Glomerular visceral epithelial cell (primary cell): ENCODE measurements at regions not wholly inside any gene's neighbourhood (a gene's known extent, or its start where the extent isn't known, plus 50 kb on each side); places are given as distances from the start of the nearest gene placed in this dataset.
"Not testable (repeated sequence)": the region's sequence is repeated elsewhere in the genome, so short reads cannot be mapped to it uniquely, and the experiment has no call there.

Source experiments
- DNase-seq: peaks from one replicate; pipeline ENCODE4 v3.0.0-alpha.2; 2016; ENCODE audit errors: extremely low spot score

- DNase-seq, result no peak
Measured at GRCh38 chr4:37771771-37772170, 54.7 kb upstream of the PGM2 start.

GRCh38 chr4:37770016-37770415, 56.5 kb upstream of the PGM2 start:
- DNase-seq, result peak; percentile 36

GRCh38 chr4:37769391-37769989, 57.0 kb upstream of the PGM2 start:
- DNase-seq, result no peak

DNA sequence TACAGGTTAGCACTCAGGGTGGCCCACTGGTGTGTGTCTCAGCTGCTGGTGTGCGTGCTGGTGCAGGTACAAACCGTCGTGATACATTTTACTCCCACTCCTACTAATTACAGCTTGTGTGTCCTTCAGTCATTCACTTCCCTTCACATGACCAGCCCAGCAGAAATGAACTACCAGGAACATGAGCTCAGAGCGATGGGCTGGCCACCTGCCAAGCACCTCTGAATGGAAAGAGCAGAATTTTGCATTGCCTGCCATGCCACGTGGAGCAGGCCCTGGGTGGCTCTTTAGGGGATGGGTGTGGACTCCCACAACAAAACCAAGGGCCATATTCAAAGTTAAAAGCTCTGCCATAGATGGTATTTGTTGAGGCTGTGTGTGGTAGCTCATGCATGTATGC, 58.9 kb upstream of the PGM2 start:
- peak; percentile 59 for DNase-seq

DNA sequence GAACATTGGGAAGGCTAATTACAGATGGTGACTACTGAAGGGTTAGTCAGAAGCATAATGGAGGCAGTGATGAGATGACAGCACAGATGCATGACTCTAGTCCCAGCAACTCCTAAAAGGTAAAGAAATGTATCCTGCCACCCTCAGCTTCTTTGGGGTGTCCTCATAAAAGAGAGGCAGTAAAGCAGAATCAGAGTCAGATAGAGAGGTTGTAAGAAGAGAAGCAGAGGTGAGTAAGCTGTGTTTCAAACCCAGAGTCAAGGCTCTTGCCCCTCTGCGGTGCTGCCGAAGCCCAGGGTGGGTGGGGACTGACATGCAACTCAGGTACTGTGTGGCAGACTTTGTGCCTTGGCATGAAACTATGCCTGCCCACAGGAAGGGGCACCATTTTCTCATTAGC, 59.5 kb upstream of the PGM2 start:
- DNase-seq, result no peak

DNA sequence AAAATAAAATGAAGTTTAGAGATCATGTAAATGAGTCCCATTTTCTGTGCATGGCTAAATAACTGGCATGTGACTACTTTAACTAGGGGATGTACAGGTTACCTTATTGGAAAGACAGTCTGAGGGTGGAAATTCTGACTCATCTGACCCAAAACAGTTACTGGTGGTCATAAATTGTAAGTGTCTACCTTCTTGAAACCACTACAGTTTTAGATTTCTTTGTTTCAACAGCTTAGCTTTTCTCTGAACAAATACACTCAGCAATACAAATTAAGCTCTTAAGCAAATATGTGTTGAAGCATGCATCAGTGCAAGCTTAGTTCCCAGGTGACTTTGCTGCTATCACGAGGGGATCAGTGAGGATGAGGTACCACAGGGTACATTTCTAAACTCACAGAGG, 60.7 kb upstream of the PGM2 start:
- DNase-seq, result no peak

DNA sequence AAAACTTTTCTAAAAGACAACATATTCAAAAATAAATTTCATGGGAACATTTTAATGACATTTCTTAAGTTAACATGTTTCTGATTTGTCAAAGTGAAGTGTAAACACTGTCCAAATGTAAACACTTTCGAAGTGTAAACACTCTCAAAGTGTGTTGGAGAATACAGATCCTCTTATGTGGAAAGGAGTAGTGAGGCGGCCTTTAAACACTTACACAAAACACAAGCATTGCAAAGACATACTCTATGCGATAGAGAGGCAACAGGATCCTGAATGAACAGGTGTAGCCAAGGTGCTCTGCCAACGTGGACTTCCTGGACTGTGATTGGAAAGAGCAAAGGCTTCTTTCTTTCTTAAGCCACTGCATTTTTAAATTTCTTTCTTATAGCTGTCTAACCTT, 62.7 kb upstream of the PGM2 start:
- no peak for DNase-seq

- DNase-seq, result no peak
Measured at GRCh38 chr4:37762991-37763368, 63.5 kb upstream of the PGM2 start.

DNA sequence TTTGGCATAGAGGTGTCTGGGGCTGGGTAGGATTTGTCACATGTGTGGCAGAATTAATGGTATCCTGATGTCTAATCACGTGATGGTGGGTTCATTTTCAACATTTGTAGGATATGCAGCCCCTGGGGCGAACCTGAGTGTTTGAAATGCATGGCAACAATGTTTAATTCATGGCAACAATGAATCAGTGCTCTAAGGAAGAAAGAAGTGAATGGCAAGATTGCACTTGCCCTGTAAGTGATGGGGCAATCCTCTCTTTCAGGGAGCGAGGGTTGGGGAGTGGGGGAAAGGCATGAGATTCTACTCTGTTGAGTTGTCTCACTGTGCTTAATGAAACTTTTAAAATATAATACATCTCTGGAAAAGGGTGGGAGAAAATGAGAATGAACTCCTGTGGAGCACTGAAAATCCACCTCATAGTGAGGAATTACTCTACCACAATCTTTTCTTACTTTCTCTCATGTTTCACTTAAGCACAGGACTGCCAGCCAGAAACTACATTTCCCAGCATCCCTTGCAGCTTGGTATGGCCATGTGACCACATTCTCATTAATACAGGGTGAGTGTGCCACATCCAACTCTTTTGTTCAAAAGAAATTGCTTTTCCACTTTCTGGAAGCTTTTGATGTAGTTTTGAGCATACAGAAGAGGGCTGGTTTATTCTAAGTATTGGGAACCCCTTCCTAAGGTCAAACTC, 64.0 kb upstream of the PGM2 start:
- DNase-seq, result no peak

GRCh38 chr4:37760840-37761239, 65.6 kb upstream of the PGM2 start:
- DNase-seq, result no peak

GRCh38 chr4:37759833-37760232, 66.7 kb upstream of the PGM2 start:
- no peak for DNase-seq

DNA sequence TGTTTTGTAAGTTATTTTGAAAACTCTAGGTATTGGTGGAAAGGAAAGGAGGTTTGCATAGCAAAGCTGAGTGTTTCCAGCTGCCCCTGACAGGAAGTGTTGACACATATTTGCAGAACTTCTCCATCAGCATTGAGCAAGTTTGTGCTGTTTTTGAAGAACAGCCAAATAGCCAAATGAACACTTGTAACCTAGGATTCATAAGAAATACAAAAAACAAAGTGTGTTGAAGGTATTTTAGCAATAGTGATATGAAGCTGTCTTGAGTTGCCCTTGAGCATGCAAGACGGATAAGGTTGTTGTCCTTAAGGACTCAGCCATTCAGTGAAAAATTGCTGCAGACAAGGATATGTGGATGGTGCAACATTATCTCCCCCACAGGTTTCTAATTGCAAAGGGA, 68.3 kb upstream of the PGM2 start:
- no peak for DNase-seq

DNA sequence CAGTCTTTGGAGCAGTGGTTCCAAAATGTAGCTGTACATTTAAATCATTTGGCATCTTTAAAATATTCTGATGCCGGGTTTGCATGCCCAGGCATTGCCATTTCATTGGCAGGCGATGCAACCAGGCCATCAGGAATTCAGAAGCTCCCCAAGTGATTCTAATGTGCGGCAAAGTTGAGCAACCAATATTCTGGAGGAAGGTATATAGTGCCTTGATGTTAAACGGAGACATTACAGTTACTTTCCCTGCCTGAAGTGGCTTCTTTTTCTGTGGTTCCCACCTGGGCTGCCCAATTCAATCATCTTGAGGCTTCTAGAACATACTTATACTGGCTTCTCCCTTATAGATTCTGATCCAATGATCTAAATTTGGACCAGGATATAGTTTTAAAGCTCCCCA, 68.7 kb upstream of the PGM2 start:
- DNase-seq, result no peak

DNA sequence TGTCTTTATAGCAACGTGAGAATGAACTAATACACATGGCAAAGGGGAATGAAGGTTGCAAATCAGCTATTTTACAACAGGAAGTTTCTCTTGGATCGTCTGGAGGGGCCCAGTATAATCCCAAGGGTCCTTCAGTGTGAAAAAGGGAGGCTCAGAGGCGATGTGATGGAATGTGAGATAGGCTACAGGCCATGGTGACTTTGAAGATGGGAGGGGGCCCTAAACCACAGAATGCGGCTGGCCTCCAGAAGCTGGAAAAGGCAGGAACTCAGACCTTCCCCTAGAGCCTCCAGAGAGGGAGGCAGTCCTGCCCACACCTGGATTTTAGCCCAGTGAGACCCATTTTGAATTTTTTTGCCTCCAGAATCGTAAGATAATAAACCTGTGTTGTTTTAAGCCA, 69.4 kb upstream of the PGM2 start:
- DNase-seq, result no peak

GRCh38 chr4:37754410-37755185, 68.4 kb upstream of the RELL1 start:
- no peak for DNase-seq

DNA sequence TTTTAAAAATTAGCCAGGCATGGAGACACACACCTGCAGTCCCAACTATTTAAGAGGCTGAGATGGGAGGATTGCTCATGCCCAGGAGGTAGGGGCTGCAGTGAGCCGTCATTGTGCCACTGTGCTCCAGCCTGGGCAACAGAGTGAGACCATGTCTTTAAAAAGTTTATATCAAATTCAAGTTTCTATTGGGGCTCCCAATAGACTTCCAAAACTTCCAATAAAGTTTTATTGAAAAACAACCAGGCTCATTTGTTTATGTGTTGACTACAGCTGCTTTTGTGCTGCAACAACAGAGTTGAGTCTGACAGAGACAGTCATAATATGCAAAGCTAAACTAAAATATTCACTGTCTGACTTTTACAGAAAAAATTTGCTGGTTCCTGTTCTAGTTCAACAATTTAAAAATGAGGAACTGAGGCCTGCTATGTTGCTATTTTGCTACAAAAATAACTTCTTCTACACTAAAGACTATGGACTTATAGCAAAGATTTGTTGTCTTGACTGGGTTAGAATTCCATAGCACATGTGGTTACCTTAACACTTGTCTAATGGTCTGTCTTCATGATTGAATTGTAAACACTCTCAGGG, 63.3 kb upstream of the RELL1 start:
- DNase-seq, result no peak

DNA sequence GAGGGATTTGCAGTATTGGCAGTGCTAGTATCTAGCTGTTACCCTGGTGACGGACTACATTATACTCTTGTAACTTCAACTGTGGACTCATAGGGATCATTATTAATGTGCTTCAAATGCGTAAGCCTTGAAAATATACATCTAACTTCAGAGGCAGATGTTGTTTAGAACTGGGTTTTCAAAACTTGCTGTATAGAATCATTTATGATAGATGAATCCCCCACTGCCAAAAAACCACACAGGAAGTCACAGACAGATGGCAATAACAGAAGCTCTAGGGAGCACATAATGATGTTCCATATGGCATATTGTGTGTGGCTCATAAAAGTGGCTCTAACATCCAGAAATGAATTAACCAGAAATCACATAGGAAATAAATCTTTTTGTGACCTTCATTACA, 62.3 kb upstream of the RELL1 start:
- no peak for DNase-seq

GRCh38 chr4:37747772-37748330, 61.7 kb upstream of the RELL1 start:
- no peak for DNase-seq

DNA sequence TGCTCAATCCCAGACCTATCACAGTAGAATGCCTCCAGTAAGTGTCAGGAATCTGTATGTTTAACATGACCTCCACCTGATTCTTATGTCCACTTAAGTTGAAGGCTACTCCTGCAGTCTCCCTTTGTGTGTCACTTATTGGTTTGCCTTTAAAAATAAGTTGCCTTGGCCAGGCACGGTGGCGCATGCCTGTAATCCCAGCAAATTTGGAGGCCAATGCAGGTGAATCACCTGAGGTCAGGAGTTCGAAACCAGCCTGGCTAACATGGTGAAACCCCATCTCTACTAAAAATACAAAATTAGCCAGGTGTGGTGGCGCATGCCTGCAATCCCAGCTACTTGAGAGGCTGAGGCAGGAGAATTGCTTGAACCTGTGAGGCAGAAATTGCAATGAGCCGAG, 60.7 kb upstream of the RELL1 start:
- not testable (repeated sequence) for DNase-seq

- DNase-seq, result no peak
Measured at GRCh38 chr4:37745946-37746345, 59.8 kb upstream of the RELL1 start.

GRCh38 chr4:37742149-37742548, 56.0 kb upstream of the RELL1 start:
- peak; percentile 35 for DNase-seq

- no peak for DNase-seq
Measured at GRCh38 chr4:37741564-37741963, 55.4 kb upstream of the RELL1 start.

DNA sequence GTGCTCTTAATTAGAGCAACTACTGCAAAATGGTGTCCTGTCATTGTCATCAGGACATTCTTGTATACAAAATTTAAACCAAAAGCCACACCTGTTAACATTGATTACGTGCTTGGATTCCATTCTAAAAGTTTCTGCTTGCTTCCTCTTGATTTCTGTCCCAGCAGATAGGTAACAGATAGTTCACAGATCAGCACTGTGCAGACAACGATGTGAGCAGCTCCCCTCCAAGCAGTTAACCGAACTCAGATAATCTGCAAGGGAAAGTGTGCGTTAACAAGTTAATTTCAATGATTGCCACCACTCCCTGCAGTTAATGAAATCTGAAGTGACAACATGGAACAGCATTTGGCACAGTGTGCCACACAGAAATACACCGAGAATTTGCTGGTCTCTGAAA, 54.4 kb upstream of the RELL1 start:
- DNase-seq, result no peak
